Activated T-helper 17 cell treated with anti-CD3 and anti-CD28 coated beads, Interleukin-2, amount 50 U/mL, for 72 hours (primary cell): ENCODE measurements at regions not wholly inside any gene's neighbourhood (a gene's known extent, or its start where the extent isn't known, plus 50 kb on each side); places are given as distances from the start of the nearest gene placed in this dataset.

Source experiments
- ATAC-seq: fragments of 150-1000 bp; cut with Tn5 transposase; replicated peaks from 2 replicates; pipeline ENCODE4 v1.10.0; 2021; ENCODE audit warnings: mild to moderate bottlenecking, moderate library complexity
- H3K27ac Mint-ChIP-seq: one replicate; pipeline ENCODE4 v1.8.0; 2022; ENCODE audit warnings: mixed read lengths
- H3K27me3 Mint-ChIP-seq: one replicate; pipeline ENCODE4 v1.8.0; 2022; ENCODE audit warnings: mixed read lengths
- H3K36me3 Mint-ChIP-seq: one replicate; pipeline ENCODE4 v1.8.0; 2022; ENCODE audit warnings: low read depth, mild to moderate bottlenecking, mixed read lengths
- H3K4me1 Mint-ChIP-seq: one replicate; pipeline ENCODE4 v1.8.0; 2022; ENCODE audit warnings: mixed read lengths
- H3K4me3 Mint-ChIP-seq: one replicate; pipeline ENCODE4 v1.8.0; 2022; ENCODE audit warnings: mild to moderate bottlenecking, mixed read lengths
- H3K9me3 Mint-ChIP-seq: one replicate; pipeline ENCODE4 v1.8.0; 2022; ENCODE audit warnings: mixed read lengths

GRCh38 chr10:108788891-108789290 lies 1134.4 kb downstream of the XPNPEP1 start:
- ATAC-seq, result no peak
- Mint-ChIP-seq H3K4me3 (no peak overlapping the region), H3K9me3 (peaks cover 29% of the 10 kb centered on the region), H3K27ac (no peak overlapping the region), H3K4me1 (no peaks in the 10 kb centered on the region), H3K27me3 (no peaks in the 10 kb centered on the region), H3K36me3 (no peaks in the 10 kb centered on the region)

DNA sequence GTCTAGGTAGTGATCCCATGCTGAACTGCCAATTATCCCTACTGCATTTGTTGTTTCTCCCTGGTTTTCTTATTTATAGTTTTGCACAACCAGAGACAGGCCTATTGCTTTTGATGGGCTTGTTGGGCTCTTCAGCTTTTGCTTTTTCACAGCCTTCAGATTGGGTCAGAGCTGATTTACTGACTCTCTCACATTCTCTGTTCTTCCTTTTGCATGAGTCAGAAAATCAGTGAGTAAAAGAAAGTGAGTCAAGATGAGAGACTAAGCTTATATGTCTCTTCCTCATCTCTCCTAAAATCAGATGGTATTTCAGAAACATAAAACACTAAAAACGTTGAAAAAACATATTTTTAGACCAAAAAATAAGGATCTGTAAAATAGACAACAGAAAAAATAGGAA lies 1135.4 kb downstream of the XPNPEP1 start:
- H3K36me3 Mint-ChIP-seq, result no peaks in the 10 kb centered on the region
- ATAC-seq, result no peak
- no peaks in the 10 kb centered on the region for H3K27me3 Mint-ChIP-seq
- H3K27ac Mint-ChIP-seq, result no peak overlapping the region
- no peaks in the 10 kb centered on the region for H3K4me1 Mint-ChIP-seq
- H3K9me3 Mint-ChIP-seq, result peaks cover 30% of the 10 kb centered on the region
- no peak overlapping the region for H3K4me3 Mint-ChIP-seq

GRCh38 chr10:108785011-108785410 lies 1138.3 kb downstream of the XPNPEP1 start:
- Mint-ChIP-seq H3K4me3 (no peak overlapping the region), H3K27ac (no peak overlapping the region), H3K9me3 (peaks cover 24% of the 10 kb centered on the region), H3K27me3 (no peaks in the 10 kb centered on the region), H3K36me3 (no peaks in the 10 kb centered on the region), H3K4me1 (no peaks in the 10 kb centered on the region)
- ATAC-seq, result no peak

GRCh38 chr10:108784534-108784933 lies 1138.8 kb downstream of the XPNPEP1 start:
- H3K4me1 Mint-ChIP-seq, result no peaks in the 10 kb centered on the region
- peaks cover 23% of the 10 kb centered on the region for H3K9me3 Mint-ChIP-seq
- H3K27me3 Mint-ChIP-seq, result no peaks in the 10 kb centered on the region
- no peak overlapping the region for H3K4me3 Mint-ChIP-seq
- H3K36me3 Mint-ChIP-seq, result no peaks in the 10 kb centered on the region
- ATAC-seq, result no peak
- no peak overlapping the region for H3K27ac Mint-ChIP-seq

GRCh38 chr10:108783897-108784296 lies 1139.4 kb downstream of the XPNPEP1 start:
- ATAC-seq, result no peak
- no peaks in the 10 kb centered on the region for H3K36me3 Mint-ChIP-seq
- H3K27me3 Mint-ChIP-seq, result no peaks in the 10 kb centered on the region
- H3K9me3 Mint-ChIP-seq, result peaks cover 23% of the 10 kb centered on the region
- H3K4me1 Mint-ChIP-seq, result no peaks in the 10 kb centered on the region
- no peak overlapping the region for H3K4me3 Mint-ChIP-seq
- no peak overlapping the region for H3K27ac Mint-ChIP-seq

DNA sequence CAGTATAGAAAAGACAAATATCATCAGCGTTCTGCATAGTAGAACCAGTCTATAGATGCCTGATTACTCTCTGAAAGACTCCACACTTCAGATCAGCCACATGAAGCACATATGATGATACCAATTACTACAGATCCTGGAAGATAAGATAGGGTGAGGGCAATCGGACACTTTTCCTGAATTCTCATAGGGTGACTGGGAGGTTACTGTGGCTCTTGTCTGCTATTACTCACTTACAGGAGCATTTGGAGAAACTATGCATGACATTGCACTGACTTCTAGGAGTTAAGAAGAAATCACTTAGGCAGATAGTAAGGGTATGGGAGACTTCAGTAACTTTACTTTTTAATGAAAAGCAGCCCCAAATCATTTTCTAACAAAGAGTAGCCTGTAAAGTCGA lies 1140.9 kb downstream of the XPNPEP1 start:
- no peaks in the 10 kb centered on the region for H3K27me3 Mint-ChIP-seq
- H3K4me1 Mint-ChIP-seq, result no peaks in the 10 kb centered on the region
- no peak overlapping the region for H3K4me3 Mint-ChIP-seq
- H3K27ac Mint-ChIP-seq, result no peak overlapping the region
- peaks cover 17% of the 10 kb centered on the region for H3K9me3 Mint-ChIP-seq
- ATAC-seq, result no peak
- H3K36me3 Mint-ChIP-seq, result no peaks in the 10 kb centered on the region

GRCh38 chr10:108779501-108779900 lies 1143.8 kb downstream of the XPNPEP1 start:
- ATAC-seq, result no peak
- Mint-ChIP-seq H3K27ac (no peak overlapping the region), H3K9me3 (peaks cover 7% of the 10 kb centered on the region), H3K4me1 (no peaks in the 10 kb centered on the region), H3K27me3 (no peaks in the 10 kb centered on the region), H3K4me3 (no peak overlapping the region), H3K36me3 (no peaks in the 10 kb centered on the region)

DNA sequence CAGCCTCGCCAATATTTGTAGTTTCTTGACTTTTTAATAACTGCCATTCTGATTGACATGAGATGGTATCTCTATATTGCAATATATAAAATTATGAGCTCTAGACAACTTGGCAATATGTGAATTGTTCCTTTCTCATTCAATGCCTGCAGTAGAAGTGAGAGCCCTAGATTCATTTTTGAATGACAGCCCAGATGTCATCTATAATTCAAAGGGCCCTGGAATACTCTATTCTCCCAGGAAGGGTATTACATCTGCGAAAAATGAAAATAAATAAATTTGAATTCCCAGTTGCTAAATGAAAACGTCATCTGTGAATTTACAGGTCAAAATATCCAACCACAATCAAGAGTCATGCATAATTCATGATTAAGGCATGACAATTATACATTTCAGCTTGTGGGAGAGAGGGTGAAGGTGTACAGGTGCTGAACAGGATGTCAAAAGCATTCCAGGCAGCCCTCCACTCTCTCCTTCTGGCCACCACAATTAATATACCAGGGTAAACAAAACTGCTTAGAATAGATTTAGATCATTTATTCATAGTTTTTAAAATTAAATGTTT lies 1147.3 kb downstream of the XPNPEP1 start:
- H3K4me3 Mint-ChIP-seq, result no peak overlapping the region
- no peaks in the 10 kb centered on the region for H3K36me3 Mint-ChIP-seq
- ATAC-seq, result no peak
- H3K9me3 Mint-ChIP-seq, result peaks cover 3% of the 10 kb centered on the region
- H3K27me3 Mint-ChIP-seq, result no peaks in the 10 kb centered on the region
- no peaks in the 10 kb centered on the region for H3K4me1 Mint-ChIP-seq
- no peak overlapping the region for H3K27ac Mint-ChIP-seq

DNA sequence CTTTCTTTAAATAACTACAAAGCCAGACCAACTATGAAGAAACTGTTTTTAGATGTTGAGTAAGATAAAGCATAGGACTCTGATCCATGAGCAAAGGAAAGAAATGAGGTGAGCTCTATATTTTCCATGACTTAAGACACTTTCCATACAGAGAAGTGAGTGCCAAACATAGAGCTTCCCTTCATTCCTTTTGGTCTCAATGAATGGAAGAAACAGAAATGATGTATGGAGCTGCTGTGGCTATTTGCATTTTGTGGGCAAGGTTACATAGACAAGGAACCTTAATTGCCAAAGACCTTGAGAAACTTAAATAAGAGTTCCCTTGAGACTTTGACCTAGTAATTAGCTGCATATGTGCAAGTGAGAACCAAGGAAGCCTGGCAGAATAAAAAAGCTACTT lies 1152.2 kb downstream of the XPNPEP1 start:
- H3K27ac Mint-ChIP-seq, result no peak overlapping the region
- H3K4me3 Mint-ChIP-seq, result no peak overlapping the region
- ATAC-seq, result no peak
- no peaks in the 10 kb centered on the region for H3K27me3 Mint-ChIP-seq
- no peaks in the 10 kb centered on the region for H3K4me1 Mint-ChIP-seq
- H3K9me3 Mint-ChIP-seq, result peaks cover 3% of the 10 kb centered on the region
- H3K36me3 Mint-ChIP-seq, result no peaks in the 10 kb centered on the region

GRCh38 chr10:108765794-108766193 lies 1157.5 kb downstream of the XPNPEP1 start:
- Mint-ChIP-seq H3K4me1 (no peaks in the 10 kb centered on the region), H3K27ac (no peak overlapping the region), H3K4me3 (no peak overlapping the region), H3K36me3 (no peaks in the 10 kb centered on the region), H3K27me3 (no peaks in the 10 kb centered on the region), H3K9me3 (no peaks in the 10 kb centered on the region)
- ATAC-seq, result no peak

GRCh38 chr10:108757946-108758345 lies 1165.4 kb downstream of the XPNPEP1 start:
- no peaks in the 10 kb centered on the region for H3K4me1 Mint-ChIP-seq
- no peaks in the 10 kb centered on the region for H3K27me3 Mint-ChIP-seq
- no peak for ATAC-seq
- H3K9me3 Mint-ChIP-seq, result no peaks in the 10 kb centered on the region
- H3K27ac Mint-ChIP-seq, result no peak overlapping the region
- no peaks in the 10 kb centered on the region for H3K36me3 Mint-ChIP-seq
- no peak overlapping the region for H3K4me3 Mint-ChIP-seq

GRCh38 chr10:108755646-108756045 lies 1167.7 kb downstream of the XPNPEP1 start:
- H3K27ac Mint-ChIP-seq, result no peak overlapping the region
- no peaks in the 10 kb centered on the region for H3K4me1 Mint-ChIP-seq
- H3K27me3 Mint-ChIP-seq, result no peaks in the 10 kb centered on the region
- no peak for ATAC-seq
- no peaks in the 10 kb centered on the region for H3K36me3 Mint-ChIP-seq
- H3K4me3 Mint-ChIP-seq, result no peak overlapping the region
- peaks cover 5% of the 10 kb centered on the region for H3K9me3 Mint-ChIP-seq

- Mint-ChIP-seq H3K4me3 (no peak overlapping the region), H3K4me1 (no peaks in the 10 kb centered on the region), H3K27ac (no peak overlapping the region), H3K9me3 (peaks cover 6% of the 10 kb centered on the region), H3K36me3 (no peaks in the 10 kb centered on the region), H3K27me3 (no peaks in the 10 kb centered on the region)
- no peak for ATAC-seq
These were observed 1170.0 kb downstream of the XPNPEP1 start for GRCh38 chr10:108753326-108753725.

GRCh38 chr10:108749042-108749441 lies 1174.3 kb downstream of the XPNPEP1 start:
- Mint-ChIP-seq H3K4me3 (no peak overlapping the region), H3K9me3 (peaks cover 9% of the 10 kb centered on the region), H3K4me1 (no peaks in the 10 kb centered on the region), H3K27me3 (no peaks in the 10 kb centered on the region), H3K36me3 (no peaks in the 10 kb centered on the region), H3K27ac (no peak overlapping the region)
- ATAC-seq, result no peak

DNA sequence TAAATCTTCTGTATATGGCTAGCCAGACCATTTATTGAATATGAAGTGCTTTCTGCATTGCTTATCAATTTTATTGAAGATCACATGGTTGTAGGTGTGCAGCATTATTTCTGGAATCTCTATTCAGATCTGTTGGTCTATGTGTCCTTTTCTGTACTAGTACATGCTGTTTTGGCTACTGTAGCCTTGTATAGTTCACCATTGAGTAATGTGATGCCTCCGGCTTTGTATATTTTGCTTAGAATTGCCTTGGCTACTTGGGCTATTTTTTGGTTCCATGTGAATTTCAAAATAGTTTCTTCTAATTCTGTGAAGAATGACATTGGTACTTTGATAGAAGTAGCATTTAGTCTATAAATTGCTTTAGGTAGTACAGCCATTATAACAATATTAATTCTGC lies 1187.2 kb downstream of the XPNPEP1 start:
- no peaks in the 10 kb centered on the region for H3K27me3 Mint-ChIP-seq
- no peaks in the 10 kb centered on the region for H3K4me1 Mint-ChIP-seq
- H3K36me3 Mint-ChIP-seq, result no peaks in the 10 kb centered on the region
- H3K27ac Mint-ChIP-seq, result no peak overlapping the region
- H3K9me3 Mint-ChIP-seq, result peaks cover 28% of the 10 kb centered on the region
- no peak for ATAC-seq
- no peak overlapping the region for H3K4me3 Mint-ChIP-seq

GRCh38 chr10:108735380-108735779 lies 1187.9 kb downstream of the XPNPEP1 start:
- Mint-ChIP-seq H3K27me3 (no peaks in the 10 kb centered on the region), H3K4me3 (no peak overlapping the region), H3K27ac (no peak overlapping the region), H3K4me1 (no peaks in the 10 kb centered on the region), H3K9me3 (peaks cover 28% of the 10 kb centered on the region), H3K36me3 (no peaks in the 10 kb centered on the region)
- ATAC-seq, result no peak
